HG03196 (cell line): ENCODE measurements at regions not wholly inside any gene's neighbourhood (a gene's known extent, or its start where the extent isn't known, plus 50 kb on each side); places are given as distances from the start of the nearest gene placed in this dataset.
"Not testable (repeated sequence)": the region's sequence is repeated elsewhere in the genome, so short reads cannot be mapped to it uniquely, and the experiment has no call there.

Experiments
- ATAC-seq: cut with Tn5 transposase; IDR thresholded peaks from one replicate; pipeline ENCODE4 v1.9.1; 2021; ENCODE audit not compliant: unreplicated experiment

DNA sequence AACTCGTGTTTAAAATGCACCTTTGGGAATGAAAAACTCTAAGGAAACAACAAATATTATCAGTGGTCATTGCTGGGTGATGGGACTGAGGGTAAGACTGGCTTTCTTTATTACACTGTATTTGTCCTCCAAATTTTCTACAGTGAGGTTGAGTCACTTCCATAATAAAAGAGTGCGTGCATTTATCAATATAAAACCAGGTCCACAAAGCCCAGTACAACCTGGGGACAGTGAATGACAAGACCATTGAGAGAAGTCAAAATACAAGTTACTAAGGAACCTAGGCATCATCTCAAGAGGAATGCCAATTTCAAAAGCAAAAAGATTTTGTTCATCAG is 76.4 kb downstream of the MAGED4 start:
- ATAC-seq, result no peak

DNA sequence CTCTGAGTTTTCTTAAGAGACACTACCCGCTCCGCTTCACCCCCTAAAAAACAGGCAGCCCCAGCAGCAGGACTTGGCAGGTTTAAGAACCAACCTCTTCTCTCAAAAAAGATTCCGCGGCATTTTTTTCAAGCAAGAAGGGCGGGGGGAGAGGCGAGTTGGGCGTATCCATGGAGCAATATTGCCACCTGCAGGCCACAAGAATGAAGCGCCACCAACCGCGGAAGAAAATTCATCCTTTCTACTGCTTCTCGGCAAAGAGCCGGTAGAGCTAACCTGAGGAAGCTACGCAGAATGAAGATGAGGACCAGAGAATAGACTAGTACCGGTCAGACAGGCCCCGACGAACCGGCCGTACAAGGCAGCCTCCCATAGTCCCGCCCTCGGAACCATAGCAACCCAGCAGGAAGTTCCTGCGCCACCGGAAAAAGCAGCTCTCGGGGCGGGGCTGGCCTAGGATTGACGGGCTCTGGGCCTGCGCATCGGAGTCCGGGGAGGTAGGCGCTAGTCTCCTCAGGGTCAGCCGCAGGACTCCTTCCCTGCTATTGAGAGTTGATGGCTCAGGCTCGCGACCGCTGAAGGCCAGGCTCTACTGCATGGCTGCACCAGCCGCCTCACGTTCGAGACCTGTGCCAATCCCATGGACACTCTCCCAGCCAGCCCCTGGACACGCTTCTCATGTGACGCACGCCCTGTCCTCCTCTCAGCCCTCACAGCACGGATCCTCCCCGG is 76.9 kb downstream of the MAGED4 start:
- peak; percentile 97 for ATAC-seq

DNA sequence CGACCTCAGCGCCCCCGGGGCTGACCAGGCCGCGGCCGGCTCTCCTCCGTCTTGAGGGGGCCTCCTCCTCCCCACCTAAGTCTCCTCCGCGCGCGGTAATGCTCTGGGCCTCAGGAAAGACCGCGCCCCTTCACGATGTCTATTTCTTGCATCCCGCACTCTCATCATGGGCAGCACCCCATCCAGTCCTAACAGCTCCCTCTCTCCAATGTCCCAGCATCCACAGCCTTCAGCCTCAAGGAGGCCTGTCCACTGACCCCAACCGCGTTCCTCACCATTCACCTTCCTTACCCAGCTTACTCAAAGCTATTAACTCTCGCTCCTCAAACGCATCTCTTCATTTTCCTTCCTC is 77.5 kb downstream of the MAGED4 start:
- peak; percentile 6 for ATAC-seq

DNA sequence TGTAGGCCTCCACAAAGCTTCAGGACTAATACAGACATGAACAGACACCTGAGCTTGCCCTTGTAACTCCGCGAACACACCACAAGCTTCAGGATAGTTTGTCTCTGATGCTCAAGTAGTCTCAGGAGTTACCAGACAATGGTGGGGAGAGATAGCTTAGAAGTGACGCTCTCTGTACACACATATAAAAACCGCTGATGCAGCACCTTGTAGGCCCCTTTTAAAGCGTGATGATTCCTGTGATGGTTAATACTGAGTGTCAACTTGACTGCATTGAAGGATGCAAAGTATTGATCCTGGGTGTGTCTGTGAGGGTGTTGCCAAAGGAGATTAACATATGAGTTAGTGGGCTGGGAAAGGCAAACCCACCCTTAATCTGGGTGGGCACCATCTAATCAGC is 78.7 kb downstream of the MAGED4 start:
- no peak for ATAC-seq

DNA sequence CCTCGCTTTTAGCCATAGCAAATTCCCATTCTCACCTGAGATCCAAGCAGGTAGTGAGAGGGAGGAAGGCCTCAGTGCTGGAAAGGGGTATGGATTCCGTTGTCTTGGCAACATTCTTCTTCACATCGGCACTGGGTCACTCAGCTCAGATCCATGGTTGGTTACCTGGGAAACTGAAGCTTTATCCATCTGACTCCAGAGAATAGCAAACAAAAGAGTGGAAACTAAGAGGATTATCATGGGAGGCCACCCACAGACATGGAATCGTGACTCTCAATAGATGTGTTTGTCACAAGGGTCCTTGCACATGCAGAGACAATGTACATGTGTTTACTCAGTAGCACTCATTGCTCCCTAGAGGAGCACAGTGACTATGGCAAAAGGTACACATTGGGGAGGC is 81.0 kb downstream of the MAGED4 start:
- no peak for ATAC-seq

DNA sequence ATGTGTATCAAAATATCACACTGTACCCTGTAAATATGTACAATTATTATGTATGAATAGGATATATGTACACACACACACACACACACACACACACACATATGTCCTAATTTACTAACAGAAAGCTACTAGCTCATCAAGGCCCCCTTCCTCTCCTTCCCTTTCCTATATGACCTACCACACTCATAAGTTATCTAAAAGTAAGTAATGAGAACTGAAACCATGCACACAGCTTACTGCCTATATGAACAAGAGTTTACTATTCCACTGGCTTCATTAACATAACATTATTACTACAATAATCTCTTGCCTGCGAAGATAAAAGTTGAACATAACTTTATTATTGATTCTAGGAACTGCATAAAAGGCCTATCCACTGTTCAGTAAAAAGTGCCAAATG is 83.8 kb downstream of the MAGED4 start:
- ATAC-seq, result not testable (repeated sequence)

DNA sequence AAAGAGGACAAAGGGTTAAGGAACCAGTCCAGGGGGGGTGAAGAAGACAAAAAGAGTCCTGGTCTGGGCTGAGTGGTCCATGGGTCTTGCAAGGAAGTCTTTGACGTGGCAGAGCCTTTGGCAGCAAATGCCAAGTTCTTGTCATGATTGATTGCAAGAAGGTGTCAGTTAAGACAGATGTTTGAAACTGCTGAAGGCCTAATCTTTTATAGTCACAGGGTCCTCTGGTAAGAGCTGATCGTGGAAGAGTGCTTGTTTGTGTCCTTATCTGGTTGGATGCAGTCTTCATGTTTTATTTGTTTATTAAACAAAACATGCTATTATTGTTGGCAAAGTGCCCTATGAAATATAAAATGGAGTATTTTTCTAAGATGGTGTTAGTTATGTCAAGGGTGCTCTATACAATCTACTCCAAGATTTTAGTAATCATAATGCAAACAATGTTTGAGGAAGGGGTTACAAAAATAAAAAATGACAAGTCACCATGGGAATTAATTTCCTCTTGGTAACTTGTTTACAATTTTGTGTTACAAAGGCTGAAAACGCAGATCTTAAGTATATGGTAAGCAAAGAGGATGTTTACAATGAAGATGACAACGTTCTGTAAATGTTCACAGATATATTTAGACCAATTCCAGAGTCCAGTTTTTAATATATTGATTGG is 85.9 kb downstream of the MAGED4 start:
- ATAC-seq, result no peak

DNA sequence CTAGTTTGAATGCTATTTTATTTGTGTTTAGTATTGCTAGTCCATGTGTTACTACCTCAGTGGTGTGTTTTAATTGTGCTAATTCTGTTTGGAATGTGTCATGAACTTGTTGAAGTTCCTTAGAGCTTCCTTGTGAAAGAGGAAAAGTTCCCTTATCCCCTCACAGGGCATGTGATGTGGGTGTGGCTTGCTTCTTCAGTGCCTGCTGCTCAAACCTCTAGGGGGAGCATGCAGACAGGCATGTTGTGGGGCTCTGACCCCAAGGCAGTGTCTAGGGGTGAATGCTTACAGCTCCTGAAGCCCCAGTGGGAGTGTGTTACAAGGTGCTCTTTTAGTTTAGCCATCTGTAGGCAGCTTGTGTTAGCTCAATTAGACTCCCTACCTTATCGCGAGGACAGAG is 86.5 kb downstream of the MAGED4 start:
- ATAC-seq, result no peak

DNA sequence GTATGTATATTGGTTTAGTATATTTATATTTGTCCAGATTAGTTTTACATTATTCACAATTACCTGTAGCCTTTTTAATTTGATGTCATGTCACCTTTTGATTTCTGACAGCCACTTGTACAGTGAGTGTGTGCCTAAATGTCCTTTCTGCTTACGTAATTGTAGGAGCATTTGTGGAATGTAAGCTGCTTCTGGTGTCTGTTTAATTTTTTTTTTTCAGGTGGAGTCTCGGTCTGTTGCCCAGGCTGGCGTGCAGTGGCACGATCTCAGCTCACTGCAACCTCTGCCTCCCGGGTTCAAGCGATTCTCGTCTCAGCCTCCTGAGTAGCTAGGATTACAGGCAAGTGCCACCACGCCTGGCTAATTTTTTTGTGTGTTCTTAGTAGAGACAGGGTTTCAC is 91.2 kb upstream of the XAGE2 start:
- no peak for ATAC-seq

DNA sequence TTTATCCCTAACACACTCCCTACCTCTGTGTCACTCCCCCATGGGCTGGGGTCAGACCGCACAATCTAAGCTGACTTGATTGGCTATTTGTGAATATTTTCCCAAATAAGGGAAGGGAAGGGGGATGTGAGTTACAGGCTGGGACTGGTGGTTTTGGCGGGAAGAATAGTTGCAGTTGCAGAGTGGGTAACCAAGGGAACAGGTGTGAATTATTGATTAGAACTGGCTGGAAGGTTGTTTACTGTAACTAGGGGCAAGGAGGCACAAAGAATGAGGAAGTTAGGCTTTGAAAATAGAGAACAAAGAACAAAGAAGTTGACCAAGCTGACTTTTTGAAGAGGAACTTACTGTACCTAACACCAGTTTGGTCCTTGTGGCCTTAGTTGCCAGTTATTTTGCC is 88.0 kb upstream of the XAGE2 start:
- no peak for ATAC-seq

DNA sequence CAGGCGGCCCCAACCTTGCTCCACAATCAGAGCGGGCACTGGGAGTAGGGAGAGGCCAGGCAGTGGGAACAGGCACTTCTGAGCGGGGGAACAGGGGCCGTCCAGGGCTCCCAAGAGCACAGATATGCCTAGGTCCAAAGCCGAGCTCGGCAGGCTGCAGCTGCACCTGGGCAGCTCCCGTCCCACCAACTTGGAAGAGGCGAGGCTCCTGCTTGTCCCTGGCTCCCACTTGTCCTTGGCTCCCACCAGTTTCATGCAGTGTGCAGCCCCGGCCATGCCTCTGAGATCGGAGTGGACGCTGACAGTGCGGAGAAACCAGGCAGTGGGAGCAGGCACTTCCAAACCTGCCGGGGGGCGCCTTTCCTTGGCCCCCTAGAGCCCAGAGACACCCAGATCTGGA is 84.0 kb upstream of the XAGE2 start:
- ATAC-seq, result no peak

DNA sequence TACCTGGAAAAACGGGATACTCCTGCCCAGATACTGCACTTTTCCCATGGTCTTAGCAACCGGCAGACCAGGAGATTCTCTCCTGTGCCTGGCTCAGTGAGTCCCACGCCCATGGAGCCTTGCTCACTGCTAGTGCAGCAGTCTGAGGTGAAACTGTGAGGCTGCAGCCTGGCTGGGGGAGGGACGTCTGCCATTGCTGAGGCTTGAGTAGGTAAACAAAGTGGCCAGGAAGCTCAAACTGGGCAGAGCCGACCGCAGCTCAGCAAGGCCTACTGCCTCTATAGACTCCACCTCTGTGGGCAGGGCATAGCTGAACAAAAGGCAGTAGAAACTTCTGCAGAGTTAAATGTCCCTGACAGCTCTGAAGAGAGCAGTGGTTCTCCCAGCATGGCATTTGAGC is 69.9 kb upstream of the XAGE2 start:
- not testable (repeated sequence) for ATAC-seq

DNA sequence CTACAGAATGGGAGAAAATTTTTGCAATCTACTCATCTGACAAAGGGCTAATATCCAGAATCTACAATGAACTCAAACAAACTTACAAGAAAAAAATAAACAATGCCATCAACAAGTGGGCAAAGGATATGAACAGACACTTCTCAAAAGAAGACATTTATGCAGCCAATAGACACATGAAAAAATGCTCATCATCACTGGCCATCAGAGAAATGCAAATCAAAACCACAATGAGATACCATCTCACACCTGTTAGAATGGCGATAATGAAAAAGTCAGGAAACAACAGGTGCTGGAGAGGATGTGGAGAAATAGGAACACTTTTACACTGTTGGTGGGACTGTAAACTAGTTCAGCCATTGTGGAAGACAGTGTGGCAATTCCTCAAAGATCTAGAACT is 60.3 kb upstream of the XAGE2 start:
- ATAC-seq, result not testable (repeated sequence)
